ENCODE measurements at regions not wholly inside any gene's neighbourhood (a gene's known extent, or its start where the extent isn't known, plus 50 kb on each side); places are given as distances from the start of the nearest gene placed in this dataset.

GRCh38 chr2:59399126-59399525, 1154.3 kb downstream of the BCL11A start:
- no peaks in the 10 kb centered on the region for H3K27me3 Mint-ChIP-seq (ENCODE audit: low read depth)
- no peak for TF ChIP-seq CTCF (IDR thresholded peaks at IDR 0.05; ENCODE audit: unreplicated experiment in 3 of 3)
- H3K4me3 Mint-ChIP-seq = no peak overlapping the region
- H3K9me3 Mint-ChIP-seq = peaks cover 12% of the 10 kb centered on the region
- H3K36me3 Mint-ChIP-seq (ENCODE audit: low read depth) = no peaks in the 10 kb centered on the region
- no peak overlapping the region for H3K27ac Mint-ChIP-seq
- no peaks in the 10 kb centered on the region for H3K4me1 Mint-ChIP-seq

- Mint-ChIP-seq H3K4me3 (no peak overlapping the region), H3K27ac (no peak overlapping the region), H3K4me1 (no peaks in the 10 kb centered on the region), H3K9me3 (peaks cover 10% of the 10 kb centered on the region), H3K27me3 (ENCODE audit: low read depth) (no peaks in the 10 kb centered on the region), H3K36me3 (ENCODE audit: low read depth) (no peaks in the 10 kb centered on the region)
- TF ChIP-seq CTCF (IDR thresholded peaks at IDR 0.05; ENCODE audit: unreplicated experiment in 3 of 3) = no peak
Measured at GRCh38 chr2:59398081-59398480, 1155.4 kb downstream of the BCL11A start.

GRCh38 chr2:59395119-59395518, 1154.0 kb upstream of the FANCL start:
- H3K9me3 Mint-ChIP-seq = peaks cover 3% of the 10 kb centered on the region
- H3K4me3 Mint-ChIP-seq = no peak overlapping the region
- H3K36me3 Mint-ChIP-seq (ENCODE audit: low read depth) = no peaks in the 10 kb centered on the region
- TF ChIP-seq CTCF (IDR thresholded peaks at IDR 0.05; ENCODE audit: unreplicated experiment in 3 of 3) = no peak
- H3K4me1 Mint-ChIP-seq = no peaks in the 10 kb centered on the region
- H3K27me3 Mint-ChIP-seq (ENCODE audit: low read depth) = no peaks in the 10 kb centered on the region
- no peak overlapping the region for H3K27ac Mint-ChIP-seq

- Mint-ChIP-seq H3K27me3 (ENCODE audit: low read depth) (no peaks in the 10 kb centered on the region), H3K9me3 (peaks cover 3% of the 10 kb centered on the region), H3K27ac (peak overlapping the region in 2 of 3 experiments; percentile 30 to 66), H3K36me3 (ENCODE audit: low read depth) (no peaks in the 10 kb centered on the region), H3K4me3 (no peak overlapping the region), H3K4me1 (peaks cover 5% of the 10 kb centered on the region)
- TF ChIP-seq CTCF (IDR thresholded peaks at IDR 0.05; ENCODE audit: unreplicated experiment in 3 of 3) = no peak
Measured at GRCh38 chr2:59391896-59392295, 1150.8 kb upstream of the FANCL start.

GRCh38 chr2:59390581-59390980, 1149.5 kb upstream of the FANCL start:
- H3K9me3 Mint-ChIP-seq = peaks cover 3% of the 10 kb centered on the region
- H3K4me1 Mint-ChIP-seq = peaks cover 5% of the 10 kb centered on the region
- TF ChIP-seq CTCF (IDR thresholded peaks at IDR 0.05; ENCODE audit: unreplicated experiment in 3 of 3) = no peak
- H3K4me3 Mint-ChIP-seq = no peak overlapping the region
- no peaks in the 10 kb centered on the region for H3K27me3 Mint-ChIP-seq (ENCODE audit: low read depth)
- H3K27ac Mint-ChIP-seq = no peak overlapping the region
- H3K36me3 Mint-ChIP-seq (ENCODE audit: low read depth) = no peaks in the 10 kb centered on the region

- no peak for TF ChIP-seq CTCF (IDR thresholded peaks at IDR 0.05; ENCODE audit: unreplicated experiment in 3 of 3)
- Mint-ChIP-seq H3K27me3 (ENCODE audit: low read depth) (no peaks in the 10 kb centered on the region), H3K27ac (peak overlapping the region in 2 of 3 experiments; percentile 16 to 55), H3K4me3 (no peak overlapping the region), H3K36me3 (ENCODE audit: low read depth) (no peaks in the 10 kb centered on the region), H3K4me1 (peaks cover 5% of the 10 kb centered on the region), H3K9me3 (peaks cover 1% of the 10 kb centered on the region)
Measured at GRCh38 chr2:59389240-59389639, 1148.1 kb upstream of the FANCL start.

Measured in nephron (organoid).